NCI-H146 (cell line): ENCODE measurements at regions not wholly inside any gene's neighbourhood (a gene's known extent, or its start where the extent isn't known, plus 50 kb on each side); places are given as distances from the start of the nearest gene placed in this dataset.
"Not testable (repeated sequence)": the region's sequence is repeated elsewhere in the genome, so short reads cannot be mapped to it uniquely, and the experiment has no call there.

Experiments
- DNase-seq: peaks from one replicate; lab custom pipeline; 2025; lab: John Stamatoyannopoulos, UW

GRCh38 chr1:173300061-173301044 lies 93.2 kb upstream of the TNFSF4 start:
- DNase-seq, result no peak

GRCh38 chr1:173301507-173301906 lies 94.4 kb upstream of the TNFSF4 start:
- DNase-seq, result no peak

DNA sequence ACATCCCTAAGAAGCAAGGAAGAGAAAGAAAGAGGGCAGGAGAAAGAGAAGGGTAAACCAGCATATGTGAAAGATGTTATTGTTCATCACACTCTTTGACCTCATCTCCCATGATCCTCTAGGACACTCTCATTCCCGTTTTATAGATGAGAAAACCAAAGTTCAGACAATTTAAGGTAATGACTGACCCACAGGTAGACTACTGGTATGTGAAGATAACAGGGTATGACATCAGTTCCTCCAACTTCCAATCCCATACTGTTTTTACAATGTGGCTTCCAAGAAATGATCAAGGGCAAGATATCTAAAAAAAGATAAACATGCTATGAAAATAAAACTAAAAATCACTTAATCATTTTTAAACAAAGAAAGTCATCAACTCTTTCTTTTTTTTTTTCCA lies 95.2 kb upstream of the TNFSF4 start:
- DNase-seq, result no peak

GRCh38 chr1:173302890-173303829 lies 96.0 kb upstream of the TNFSF4 start:
- no peak for DNase-seq

GRCh38 chr1:173303984-173304383 lies 96.9 kb upstream of the TNFSF4 start:
- DNase-seq, result no peak

GRCh38 chr1:173304529-173305227 lies 97.5 kb upstream of the TNFSF4 start:
- DNase-seq, result no peak

- no peak for DNase-seq
Measured at GRCh38 chr1:173307845-173308244, 100.7 kb upstream of the TNFSF4 start.

DNA sequence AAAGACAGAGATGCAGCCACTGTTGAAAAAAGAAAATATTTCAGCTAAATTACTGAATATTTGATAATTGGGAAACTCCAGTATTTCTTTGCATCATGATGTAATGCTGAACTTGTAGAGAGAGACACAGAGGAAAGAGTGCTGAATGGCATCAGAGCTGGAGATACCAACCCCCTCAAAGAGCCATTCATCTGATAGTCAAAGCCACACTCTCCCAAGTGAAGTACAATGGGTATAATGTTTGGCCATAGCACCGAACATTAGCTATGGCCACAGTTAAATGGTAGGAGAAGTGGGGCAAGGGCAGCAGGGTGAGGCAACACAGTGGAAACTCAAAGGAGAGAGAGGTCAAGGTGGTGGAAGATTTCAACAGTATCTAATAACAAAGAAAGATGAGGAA lies 107.5 kb upstream of the TNFSF4 start:
- no peak for DNase-seq

- no peak for DNase-seq
Measured at GRCh38 chr1:173315296-173315695, 108.2 kb upstream of the TNFSF4 start.

- DNase-seq, result no peak
Measured at GRCh38 chr1:173318788-173319187, 111.7 kb upstream of the TNFSF4 start.

DNA sequence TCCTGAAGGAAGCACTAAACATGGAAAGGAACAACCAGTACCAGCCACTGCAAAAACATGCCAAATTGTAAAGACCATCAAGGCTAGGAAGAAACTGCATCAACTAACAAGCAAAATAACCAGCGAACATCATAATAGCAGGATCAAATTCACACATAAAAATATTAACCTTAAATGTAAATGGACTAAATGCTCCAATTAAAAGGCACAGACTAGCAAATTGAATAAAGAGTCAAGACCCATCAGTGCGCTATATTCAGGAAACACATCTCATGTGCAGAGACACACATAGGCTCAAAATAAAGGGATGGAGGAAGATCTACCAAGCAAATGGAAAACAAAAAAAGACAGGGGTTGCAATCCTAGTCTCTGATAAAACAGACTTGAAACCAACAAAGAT lies 117.2 kb upstream of the TNFSF4 start:
- not testable (repeated sequence) for DNase-seq

DNA sequence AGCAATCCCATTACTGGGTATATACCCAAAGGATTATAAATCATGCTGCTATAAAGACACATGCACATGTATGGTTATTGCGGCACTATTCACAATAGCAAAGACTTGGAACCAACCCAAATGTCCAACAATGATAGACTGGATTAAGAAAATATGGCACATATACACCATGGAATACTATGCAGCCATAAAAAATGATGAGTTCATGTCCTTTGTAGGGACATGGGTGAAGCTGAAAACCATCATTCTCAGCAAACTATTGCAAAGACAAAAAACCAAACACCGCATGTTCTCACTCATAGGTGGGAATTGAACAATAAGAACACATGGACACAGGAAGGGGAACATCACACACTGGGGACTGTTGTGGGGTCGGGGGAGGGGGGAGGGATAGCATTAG lies 120.9 kb upstream of the TNFSF4 start:
- not testable (repeated sequence) for DNase-seq

GRCh38 chr1:173328961-173329360 lies 121.8 kb upstream of the TNFSF4 start:
- DNase-seq, result no peak

DNA sequence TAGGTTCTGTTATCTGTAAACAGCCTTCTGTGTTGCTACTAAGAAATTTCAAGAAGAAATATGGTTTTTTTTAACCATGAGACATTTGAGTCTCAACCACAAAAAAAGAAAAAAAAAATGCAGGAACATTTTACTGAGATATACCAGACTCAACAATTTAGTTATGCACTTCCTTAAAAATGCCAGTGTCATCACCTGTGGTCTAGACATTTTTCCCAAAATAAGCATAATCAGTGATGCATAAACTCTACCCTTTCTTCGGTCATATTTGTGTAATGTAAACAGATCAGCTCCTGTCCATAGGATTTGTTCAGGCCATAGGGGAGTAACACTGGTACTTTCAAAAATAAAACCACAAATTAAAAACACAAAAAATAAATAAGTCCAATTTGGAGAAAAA lies 122.6 kb upstream of the TNFSF4 start:
- no peak for DNase-seq

DNA sequence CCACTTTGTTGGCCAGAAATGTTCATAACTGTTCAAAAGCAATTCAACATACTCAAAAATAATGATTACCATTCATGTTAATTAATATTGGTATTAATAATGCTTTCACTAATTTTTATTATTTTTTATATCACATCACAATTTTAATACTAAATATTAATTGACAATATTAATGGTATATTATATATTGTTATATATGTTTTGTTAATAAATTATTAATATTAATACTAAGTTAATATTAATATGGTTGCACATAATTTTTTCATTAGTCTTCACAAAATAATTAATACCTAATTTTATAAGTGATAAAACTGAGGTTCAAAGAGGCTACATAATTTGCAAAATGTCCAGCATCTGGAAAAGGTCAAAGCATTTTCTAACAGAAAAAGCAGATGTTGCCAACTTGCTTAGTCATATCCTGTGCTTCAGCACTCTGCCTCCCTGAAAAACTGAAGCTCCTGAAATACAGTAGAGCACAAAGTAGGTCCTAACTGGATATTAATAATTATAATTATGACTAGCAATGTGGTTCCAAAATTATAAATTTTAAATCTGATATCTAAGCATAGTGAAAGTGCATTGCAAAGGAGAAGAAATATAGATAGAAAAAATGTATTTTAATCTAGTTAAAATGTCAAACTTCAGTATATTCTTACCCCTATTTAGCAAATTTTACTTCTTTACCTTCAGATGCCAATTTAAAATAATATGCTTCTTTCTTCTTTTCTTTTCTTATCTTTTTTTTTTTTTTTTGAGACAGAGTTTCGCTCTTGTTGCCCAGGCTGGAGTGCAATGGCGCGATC lies 123.2 kb upstream of the TNFSF4 start:
- DNase-seq, result no peak

DNA sequence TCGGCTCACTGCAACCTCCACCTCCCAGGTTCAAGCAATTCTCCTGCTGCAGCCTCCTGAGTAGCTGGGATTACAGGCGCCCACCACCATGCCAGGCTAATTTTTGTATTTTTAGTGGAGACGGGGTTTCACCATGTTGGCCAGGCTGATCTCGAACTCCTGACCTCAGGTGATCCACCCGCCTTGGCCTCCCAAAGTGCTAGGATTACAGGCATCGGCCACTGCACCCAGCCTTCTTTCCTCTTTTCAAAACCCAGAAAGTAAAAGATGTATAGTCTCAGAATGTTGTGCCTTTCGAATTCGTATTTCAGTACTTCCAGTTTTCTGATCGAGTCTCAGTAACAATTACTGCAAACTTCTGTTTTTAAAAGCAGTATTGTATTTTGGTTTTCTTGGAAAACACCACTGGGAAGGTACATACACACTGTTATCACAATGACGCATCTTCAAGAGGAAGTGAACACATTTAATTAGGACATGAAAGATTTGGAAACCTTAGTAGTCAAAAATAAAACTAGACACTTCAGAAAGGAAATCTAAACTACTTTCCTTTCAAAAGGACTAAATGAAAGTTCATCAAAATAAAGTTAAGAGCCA lies 123.9 kb upstream of the TNFSF4 start:
- DNase-seq, result not testable (repeated sequence)

GRCh38 chr1:173332026-173332425 lies 124.9 kb upstream of the TNFSF4 start:
- no peak for DNase-seq

- DNase-seq, result no peak
Measured at GRCh38 chr1:173333581-173333980, 126.5 kb upstream of the TNFSF4 start.

DNA sequence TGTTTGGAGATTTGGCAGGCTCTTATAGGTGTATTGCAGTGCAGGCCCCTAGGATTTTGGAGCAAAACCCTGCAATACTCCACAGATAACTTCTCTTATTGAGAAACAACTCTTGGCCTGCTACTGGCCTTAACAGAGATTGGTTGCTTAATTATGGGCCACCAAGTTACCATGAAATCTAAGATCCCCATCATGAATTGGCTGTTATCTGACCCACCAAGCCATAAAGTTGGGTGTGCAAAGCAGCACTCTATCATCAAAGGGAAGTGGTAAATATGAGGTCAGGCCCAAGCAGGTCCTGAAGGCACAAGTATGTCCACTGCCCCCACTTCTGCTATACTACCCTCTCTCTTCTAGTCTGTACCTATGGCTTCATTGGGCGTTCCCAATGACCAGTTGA lies 130.0 kb upstream of the TNFSF4 start:
- DNase-seq, result no peak

GRCh38 chr1:173341307-173341706 lies 134.2 kb upstream of the TNFSF4 start:
- no peak for DNase-seq

DNA sequence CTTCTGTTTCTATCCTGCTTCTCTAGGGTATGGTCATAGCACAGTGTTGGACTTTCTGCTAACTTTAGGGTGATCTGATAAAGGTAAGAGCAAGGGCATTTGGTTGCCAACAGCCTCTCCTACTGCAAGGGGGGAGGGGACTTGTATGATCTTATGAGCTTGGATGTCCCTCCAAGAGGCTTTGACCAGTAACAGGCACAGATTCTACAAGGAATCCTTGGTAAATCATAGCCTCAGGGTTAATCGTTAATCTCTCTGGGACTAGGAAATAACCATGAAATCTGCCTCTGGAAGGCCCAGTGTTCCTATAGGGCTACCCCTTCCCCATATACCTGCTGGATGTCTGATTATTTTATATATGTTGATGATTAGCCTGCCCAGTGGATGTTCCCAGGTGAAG lies 134.8 kb upstream of the TNFSF4 start:
- no peak for DNase-seq
